GM21367 (cell line): ENCODE measurements at regions not wholly inside any gene's neighbourhood (a gene's known extent, or its start where the extent isn't known, plus 50 kb on each side); places are given as distances from the start of the nearest gene placed in this dataset.

Source experiments
- ATAC-seq: cut with Tn5 transposase; IDR thresholded peaks from one replicate; pipeline ENCODE4 v1.9.1; 2021; ENCODE audit not compliant: unreplicated experiment

DNA sequence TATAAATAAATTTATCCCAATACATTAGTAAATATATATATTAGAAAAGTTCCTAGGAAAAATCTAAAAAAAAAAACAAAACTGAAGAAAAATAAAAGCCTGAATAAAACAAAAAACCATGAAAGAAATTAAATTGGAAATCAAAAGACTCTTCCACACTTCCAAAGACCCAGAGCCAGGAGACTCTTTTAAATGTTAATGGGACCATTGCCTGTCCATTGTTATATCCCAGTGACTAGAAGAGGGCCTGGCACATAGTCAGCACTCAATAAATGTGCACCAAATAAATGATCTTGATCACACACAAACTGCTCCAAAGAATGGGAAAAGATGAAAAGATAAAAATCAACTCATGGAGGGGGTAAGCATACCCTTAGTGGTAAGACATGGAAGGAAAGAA, 51.3 kb upstream of the CLDN18 start:
- no peak for ATAC-seq
